ENCODE measurements at regions not wholly inside any gene's neighbourhood (a gene's known extent, or its start where the extent isn't known, plus 50 kb on each side); places are given as distances from the start of the nearest gene placed in this dataset.
"Not testable (repeated sequence)": the region's sequence is repeated elsewhere in the genome, so short reads cannot be mapped to it uniquely, and the experiment has no call there.

DNA sequence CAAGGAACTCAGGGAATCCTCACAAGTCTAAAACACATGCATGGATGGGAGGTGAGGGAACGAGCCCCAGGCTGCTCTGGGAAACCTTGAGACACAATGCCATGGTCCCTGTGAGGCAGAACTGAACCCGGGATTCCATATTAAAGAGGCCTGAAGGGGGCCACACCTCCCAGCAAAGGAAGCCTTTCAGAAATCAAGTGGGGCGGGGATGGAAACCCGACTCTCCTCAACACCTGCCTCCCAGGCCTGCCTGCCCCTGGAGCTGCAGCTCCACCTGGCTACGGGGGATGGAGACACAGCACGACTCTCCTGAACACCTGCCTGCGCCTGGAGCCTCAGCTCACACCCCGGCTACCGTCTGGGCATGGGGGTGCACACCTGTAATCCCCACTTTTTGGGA, 77.8 kb upstream of the LPCAT1 start:
- DNase-seq, result not testable (repeated sequence)

DNA sequence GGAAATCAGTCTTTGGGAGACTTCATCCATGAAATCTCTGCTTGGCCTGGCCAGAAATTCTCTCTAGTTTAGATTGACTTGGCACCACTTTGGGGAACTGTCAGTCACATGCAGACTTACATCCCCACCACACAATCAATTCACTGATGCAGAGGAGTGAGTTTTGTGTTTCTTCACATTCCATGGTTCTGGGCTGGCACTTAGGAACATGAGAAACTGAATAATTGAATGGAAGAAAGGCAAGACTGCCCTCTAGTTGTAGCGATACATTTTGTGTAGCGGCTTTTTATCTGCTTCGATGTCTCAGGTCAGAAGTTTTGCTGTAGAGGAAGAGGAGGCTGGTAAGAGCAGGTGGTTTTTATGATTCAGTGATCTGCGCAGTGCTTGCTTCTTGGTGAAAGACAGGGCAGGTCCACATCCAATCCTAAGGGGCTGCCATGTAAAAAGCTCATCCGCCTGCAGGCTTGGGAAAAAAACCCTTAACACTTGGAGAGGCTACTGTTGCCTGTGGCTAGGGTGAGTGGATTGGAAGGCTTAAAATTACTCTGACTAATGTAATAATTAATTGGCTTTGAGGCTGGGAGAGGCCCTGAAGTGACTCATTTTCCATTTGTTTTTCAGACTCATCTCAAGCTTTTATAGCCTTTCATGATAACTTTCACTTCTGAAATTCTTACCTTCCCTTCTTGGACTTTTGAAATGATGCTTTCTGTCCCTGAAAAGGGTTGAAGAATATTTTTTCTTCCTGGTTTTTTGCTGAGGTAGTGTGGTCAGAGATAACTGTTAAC, 75.4 kb upstream of the LPCAT1 start:
- peak; percentile 3 to 7 for DNase-seq

GRCh38 chr5:1597093-1597473, 73.3 kb upstream of the LPCAT1 start:
- peak; percentile 25 to 27 for DNase-seq

DNA sequence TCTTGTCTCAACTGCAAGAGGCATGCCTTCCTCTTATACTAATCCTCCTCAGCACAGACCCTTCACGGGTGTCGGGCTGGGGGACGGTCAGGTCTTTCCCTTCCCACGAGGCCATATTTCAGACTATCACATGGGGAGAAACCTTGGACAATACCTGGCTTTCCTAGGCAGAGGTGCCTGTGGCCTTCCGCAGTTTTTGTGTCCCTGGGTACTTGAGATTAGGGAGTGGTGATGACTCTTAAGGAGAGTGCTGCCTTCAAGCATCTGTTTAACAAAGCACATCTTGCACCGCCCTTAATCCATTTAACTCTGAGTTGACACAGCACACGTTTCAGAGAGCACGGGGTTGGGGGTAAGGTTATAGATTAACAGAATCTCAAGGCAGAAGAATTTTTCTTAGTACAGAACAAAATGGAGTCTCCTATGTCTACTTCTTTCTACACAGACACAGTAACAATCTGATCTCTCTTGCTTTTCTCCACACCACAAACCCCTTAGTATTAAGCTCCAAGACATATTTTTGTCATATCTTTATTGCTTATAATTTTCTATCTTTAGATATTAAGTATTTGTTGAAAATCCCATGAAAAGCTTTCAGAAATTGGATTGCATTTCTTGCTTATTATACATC, 72.8 kb upstream of the LPCAT1 start:
- DNase-seq, result not testable (repeated sequence)

- DNase-seq, result peak; percentile 38 to 59
- TF ChIP-seq POLR2A (IDR thresholded peaks at IDR 0.05; ENCODE audit: low read length), result no peak
- TF ChIP-seq GATA1 (IDR thresholded peaks at IDR 0.05; ENCODE audit: low read depth, low read length), result no peak
Observed at GRCh38 chr5:1594357-1595106, 70.8 kb upstream of the LPCAT1 start.

GRCh38 chr5:1593903-1594356, 70.2 kb upstream of the LPCAT1 start:
- no peak for TF ChIP-seq POLR2A (IDR thresholded peaks at IDR 0.05; ENCODE audit: low read length)
- TF ChIP-seq GATA1 (IDR thresholded peaks at IDR 0.05; ENCODE audit: low read depth, low read length), result no peak
- peak; percentile 7 to 8 for DNase-seq

DNA sequence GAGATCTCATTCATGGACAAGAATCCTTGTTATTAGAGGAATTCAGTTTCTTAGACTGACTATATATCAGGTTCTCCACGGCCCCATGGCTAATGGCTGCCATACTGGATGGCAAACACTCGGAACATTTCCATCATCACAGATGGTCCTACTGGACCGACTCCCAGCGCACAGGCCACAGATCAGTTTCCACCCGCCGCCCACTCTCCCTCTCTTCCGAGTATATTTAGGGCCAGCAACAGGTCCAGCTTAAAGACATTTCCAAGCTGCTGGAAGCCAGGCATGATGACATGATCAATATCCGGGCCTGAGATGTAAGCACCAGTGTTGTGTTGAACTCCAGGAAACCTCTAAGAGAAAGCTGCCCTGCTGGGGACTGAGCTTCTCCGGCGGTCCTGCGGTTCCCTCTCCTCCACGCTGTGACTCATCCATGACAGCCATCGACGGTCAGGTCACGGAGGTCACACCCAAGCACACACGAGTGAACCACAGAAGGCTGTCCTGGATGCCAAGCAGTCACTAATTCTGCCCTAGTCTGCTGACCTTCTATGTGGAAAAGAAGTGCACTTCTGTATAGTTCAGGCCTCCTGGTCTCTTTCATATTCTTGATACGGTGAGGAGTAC, 64.4 kb upstream of the LPCAT1 start:
- DNase-seq, result not testable (repeated sequence)

DNA sequence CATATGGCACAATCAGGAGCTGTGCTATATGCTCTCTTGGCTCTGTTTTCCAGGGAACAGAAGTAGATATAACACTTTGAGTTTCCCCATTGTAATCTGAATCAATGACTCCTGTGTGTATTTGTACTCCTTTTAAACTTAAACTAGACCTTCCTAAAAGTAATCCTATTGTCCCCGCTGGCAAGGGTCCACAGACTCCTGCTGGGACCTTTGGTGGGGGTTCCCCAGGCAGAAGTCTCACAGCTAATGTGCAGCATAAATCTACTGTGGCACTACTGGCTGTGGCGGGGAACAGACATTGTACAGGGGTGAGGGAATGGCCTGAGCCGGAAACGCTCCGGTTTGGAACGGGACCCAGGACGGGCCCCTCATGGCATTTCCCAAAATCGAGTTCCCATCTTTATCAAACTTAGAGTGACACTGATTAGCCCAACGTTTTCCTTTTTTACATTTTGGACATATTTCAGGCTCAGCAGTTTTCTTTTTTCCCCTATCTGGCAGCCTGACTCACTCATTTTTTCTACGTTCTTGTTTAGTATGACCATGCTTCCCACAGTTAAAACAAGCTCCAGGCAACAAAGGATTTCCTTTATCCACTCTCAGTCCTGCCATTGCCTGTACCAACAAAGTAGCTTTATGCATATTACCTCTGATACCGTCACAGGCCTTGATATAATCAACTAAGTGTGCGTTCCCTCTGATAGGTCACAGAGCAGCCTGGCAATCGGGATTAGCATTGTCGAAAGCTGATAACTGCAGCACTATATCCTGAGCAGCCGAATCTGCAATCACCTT, 59.5 kb upstream of the LPCAT1 start:
- not testable (repeated sequence) for DNase-seq

DNA sequence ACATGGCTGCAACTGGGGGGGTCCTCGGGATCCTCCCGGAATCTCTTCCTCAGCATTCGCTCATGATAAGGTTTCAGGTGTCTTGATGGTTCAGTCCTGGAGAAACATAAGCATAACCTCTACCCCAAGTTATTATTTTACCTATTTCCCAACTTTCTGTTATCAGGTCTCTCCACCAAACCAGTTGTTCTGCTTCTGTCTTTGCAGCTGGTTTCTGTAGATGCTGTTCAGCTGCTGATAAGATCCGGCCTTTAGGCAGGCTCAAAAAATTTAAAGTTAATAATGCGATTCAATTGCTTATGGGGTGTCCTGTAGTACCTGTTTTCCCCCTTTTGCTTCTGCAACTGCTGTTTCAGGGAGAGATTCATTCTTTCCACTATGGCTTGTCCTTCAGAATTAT, 55.6 kb upstream of the LPCAT1 start:
- peak in 1 of 2 experiments; percentile 36 for DNase-seq

DNA sequence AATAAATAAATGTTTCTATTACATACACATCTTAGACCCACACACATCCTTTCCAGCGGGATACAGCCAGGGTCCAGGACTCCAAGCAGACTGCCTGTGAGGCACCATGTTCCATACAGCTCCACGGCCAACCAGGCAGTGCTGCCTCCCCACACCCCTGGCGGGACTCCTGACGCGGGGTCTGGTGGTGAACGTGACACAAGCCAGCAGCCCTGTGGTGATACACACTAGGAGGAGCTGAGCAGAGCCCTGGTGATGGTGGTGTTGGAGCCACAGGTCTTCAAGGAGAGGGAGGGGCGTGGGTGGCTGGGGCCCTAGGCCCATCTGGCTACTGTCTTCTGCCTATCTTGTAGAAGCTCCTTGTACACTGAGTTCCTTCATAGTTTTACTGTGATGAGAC, 53.1 kb upstream of the LPCAT1 start:
- DNase-seq, result not testable (repeated sequence)

DNA sequence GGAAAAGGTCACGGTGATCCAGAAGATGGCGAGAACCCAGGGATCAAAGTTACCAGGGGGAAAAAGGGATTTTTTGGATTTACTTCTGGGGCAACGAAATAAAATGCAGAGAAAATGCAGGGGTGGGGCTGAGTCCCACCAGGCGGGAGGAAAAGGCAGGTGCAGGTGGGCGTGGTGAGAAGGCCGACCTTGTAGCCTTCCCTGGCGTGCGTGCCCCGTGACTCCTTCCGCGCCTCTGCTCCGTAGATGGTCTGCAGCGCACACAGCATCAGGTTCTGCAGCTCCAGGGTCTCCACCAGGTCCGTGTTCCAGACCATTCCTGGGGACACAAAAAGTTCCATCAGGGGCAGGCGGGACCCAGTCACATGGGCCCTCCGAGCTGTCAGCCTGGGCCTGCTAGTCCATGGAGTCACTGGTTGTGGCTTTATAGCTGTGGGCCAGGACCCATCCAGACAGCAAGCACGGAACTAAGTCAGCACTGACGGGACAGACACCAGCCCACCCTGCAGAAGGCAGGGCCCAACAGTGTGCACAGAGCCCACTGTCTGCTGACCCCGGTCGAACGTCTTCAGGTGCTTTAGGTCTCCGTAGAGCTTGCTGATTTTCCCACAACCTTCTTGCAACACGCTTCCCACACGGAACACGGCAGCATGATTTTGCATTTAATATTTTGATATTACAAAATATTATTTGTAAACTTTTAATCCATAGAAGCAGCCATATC, 52.4 kb upstream of the LPCAT1 start:
- not testable (repeated sequence) for DNase-seq

DNA sequence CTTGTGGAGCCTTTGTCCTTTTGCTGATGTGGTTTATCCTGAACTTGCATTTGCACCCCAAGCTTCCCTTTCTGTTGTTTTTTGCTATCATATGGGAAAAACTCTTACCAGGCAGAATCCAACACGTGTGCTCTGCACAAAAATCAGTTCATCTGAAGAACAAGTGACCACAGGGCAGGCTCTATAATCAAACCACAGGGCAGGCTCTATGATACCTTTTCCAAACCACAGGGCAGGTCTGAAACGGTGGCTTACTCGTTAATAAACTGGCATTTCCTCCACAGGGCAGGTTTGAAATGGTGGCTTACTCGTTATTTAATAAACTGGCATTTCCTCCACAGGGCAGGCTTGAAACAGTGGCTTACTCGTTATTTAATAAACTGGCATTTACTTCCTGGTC, 51.7 kb upstream of the LPCAT1 start:
- DNase-seq, result not testable (repeated sequence)

DNA sequence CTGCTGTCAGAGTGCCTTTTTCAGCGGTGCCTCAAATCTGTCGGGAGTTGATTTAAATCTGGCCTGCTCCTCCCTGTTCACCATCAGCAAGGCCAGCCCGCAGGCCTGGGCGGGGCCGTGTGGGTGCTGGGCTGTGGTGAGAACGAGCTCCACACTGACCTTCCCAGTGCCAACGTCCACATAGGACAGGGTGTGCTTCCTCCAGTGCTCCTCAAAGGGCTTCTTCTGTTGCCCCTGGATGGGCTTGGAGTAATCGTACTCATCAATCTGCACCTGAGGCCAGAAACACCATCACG, 50.2 kb upstream of the LPCAT1 start:
- not testable (repeated sequence) for DNase-seq

DNA sequence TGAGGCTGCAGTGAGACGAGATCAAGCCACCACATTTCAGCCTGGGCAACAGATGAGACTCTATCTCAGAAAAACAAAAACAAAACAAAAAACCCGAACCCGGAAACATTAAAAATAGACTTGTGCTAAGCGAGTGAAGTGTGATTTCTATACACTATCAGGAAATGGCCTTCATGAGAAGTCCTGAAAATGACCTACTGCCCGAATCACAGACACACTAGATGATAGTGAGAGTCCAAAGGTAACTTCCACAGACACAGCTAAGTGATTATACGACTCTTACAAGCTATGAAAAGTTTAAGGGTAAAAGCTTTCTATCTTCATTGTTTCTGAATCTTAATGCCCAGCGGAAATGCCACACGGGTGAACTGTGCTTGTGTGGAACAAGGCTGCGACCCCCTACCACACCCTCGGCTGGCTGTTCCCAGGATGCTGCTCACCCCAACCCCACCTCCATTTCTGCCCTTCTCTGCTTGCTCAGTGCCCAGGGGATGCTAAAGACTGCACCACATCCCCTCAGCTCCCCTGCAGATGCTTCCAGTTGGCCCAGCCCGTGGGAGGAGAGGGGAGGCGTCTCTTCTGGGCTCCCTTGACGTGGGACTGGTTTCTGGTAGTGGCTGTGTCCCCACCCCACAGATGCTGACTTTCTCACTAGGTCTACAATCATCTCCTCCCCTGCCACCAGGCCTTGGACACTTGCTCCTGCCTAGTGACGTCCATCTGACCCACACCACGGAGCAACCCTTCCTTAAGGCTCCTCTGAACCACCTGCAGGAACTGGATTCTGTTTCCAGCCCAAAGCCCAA, 49.7 kb upstream of the LPCAT1 start:
- not testable (repeated sequence) for DNase-seq

Measured in erythroblast (primary cell).